T-helper 17 cell (primary cell): ENCODE measurements at regions not wholly inside any gene's neighbourhood (a gene's known extent, or its start where the extent isn't known, plus 50 kb on each side); places are given as distances from the start of the nearest gene placed in this dataset.

ENCODE experiments used
- ATAC-seq: fragments of 150-1000 bp; cut with Tn5 transposase; 2 replicates; pipeline ENCODE4 v1.10.0; 2021; ENCODE audit warnings: mild to moderate bottlenecking, moderate library complexity
- DNase-seq, 3 donors: peaks; one replicate each; pipeline versions ENCODE4 v3.0.0 to v3.0.0-alpha.2; 2020 to 2021
- H3K9me3 ChIP-seq: one replicate; pipeline ENCODE4 v1.7.0; 2013; ENCODE audit warnings: low read length, mild to moderate bottlenecking; ENCODE audit not compliant: control insufficient read depth, poor library complexity, severe bottlenecking
- H3K27ac Mint-ChIP-seq: one replicate; pipeline ENCODE4 v1.8.0; 2022; ENCODE audit warnings: mild to moderate bottlenecking, moderate library complexity, mixed read lengths
- H3K27me3 Mint-ChIP-seq: one replicate; pipeline ENCODE4 v1.8.0; 2022; ENCODE audit warnings: mixed read lengths
- H3K36me3 Mint-ChIP-seq: one replicate; pipeline ENCODE4 v1.8.0; 2022; ENCODE audit warnings: low read depth, mixed read lengths
- H3K4me1 Mint-ChIP-seq: one replicate; pipeline ENCODE4 v1.8.0; 2022; ENCODE audit warnings: mild to moderate bottlenecking, mixed read lengths
- H3K4me3 Mint-ChIP-seq: one replicate; pipeline ENCODE4 v1.8.0; 2022; ENCODE audit warnings: mild to moderate bottlenecking, moderate library complexity, mixed read lengths

DNA sequence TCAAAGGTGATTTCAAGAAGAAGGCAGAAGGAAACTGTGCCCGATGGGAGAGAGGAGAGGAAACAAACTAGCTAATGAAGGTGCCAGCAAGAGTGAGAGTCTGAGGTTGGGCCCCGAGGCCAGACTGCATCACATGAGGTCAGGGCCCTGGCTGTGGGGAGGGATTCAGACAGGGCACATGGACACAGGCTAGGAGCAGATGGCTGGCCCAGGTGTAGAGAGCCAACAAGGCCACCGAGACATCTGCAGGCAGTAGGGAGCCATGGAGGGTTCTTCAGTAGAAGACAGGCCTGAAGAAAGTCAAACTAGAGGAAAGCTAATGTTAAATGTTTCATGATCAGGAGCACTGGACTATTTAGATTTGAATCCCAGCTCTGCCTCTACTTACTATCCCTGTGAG, 755.0 kb upstream of the RAB6C start:
- peaks cover 2% of the 10 kb centered on the region for H3K9me3 ChIP-seq
- no peak for ATAC-seq
- H3K27ac Mint-ChIP-seq: no peak overlapping the region
- H3K4me3 Mint-ChIP-seq: no peak overlapping the region
- H3K36me3 Mint-ChIP-seq: no peaks in the 10 kb centered on the region
- H3K4me1 Mint-ChIP-seq: no peaks in the 10 kb centered on the region
- H3K27me3 Mint-ChIP-seq: no peaks in the 10 kb centered on the region
- DNase-seq: no peak

DNA sequence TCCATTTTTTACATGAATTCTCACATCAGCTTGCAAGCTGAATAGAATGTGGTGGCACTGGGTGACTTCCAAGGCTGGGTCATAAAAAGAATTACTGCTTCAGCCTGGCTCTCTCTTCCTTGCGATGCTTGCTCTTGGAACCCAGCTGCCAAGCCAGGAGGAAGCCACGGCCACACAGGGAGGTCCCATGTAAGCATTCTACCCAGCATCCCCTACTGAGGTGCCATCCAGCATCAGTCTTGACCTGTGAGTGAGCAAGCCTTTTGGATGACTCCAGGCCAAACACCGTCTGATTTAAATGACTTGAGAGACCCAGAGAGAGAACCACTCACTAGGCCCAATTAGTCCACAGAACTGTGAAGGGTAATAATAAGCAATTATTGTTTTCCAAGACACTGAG, 750.3 kb upstream of the RAB6C start:
- H3K27me3 Mint-ChIP-seq: no peaks in the 10 kb centered on the region
- H3K4me1 Mint-ChIP-seq: no peaks in the 10 kb centered on the region
- no peaks in the 10 kb centered on the region for H3K9me3 ChIP-seq
- no peak overlapping the region for H3K27ac Mint-ChIP-seq
- H3K36me3 Mint-ChIP-seq: no peaks in the 10 kb centered on the region
- DNase-seq (no peak), ATAC-seq (no peak)
- H3K4me3 Mint-ChIP-seq: no peak overlapping the region

DNA sequence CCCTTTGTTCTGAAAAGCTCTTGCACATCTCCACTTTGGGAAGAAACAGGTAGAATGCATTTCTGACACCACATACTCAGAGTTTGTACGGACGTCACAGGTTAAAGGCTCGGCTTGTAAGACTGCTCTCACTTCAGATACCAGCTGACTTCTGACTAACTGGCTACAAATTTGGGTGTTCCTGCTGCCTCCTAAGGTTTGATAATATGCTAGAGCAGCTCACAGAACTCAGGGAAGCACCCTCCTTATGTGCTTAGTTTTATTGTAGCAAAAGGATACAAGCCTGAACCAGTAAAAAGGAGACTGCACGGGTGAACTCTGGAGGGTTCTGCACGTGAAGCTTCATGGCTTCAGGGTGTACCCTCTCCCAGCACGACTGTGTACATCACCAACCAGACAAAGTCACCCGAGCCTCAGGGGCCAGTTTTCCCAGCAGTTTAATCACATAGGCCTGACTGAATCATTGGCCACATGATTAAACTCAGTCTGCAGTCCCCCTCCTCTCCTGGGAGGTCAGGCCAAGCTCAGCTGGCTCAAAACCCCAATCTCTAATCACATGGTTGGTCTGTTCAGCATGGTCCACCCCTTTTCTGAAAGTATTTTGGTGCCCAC, 749.5 kb upstream of the RAB6C start:
- no peak for ATAC-seq
- Mint-ChIP-seq H3K27ac (no peak overlapping the region), H3K4me1 (no peaks in the 10 kb centered on the region), H3K36me3 (no peaks in the 10 kb centered on the region), H3K27me3 (no peaks in the 10 kb centered on the region), H3K4me3 (no peak overlapping the region)
- no peak for DNase-seq
- no peaks in the 10 kb centered on the region for H3K9me3 ChIP-seq

DNA sequence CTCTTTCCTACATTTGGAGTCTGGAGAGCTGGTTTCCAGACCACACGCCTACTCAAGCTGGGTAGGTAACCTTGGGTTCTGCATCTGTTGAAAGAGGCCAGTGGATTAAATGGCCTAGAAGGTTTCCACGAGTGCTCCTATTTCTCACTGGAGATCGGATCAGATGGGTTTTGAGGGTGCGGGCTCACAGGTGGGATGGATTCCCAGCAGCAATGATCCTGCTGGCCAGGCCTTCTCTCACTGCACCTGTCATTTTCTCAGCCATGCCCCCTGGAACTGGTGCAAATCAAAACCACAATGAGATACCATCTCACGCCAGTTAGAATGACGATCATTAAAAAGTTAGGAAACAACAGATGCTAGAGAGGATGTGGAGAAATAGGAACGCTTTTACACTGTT, 747.5 kb upstream of the RAB6C start:
- ATAC-seq (no peak), DNase-seq (no peak)
- H3K27ac Mint-ChIP-seq: no peak overlapping the region
- H3K36me3 Mint-ChIP-seq: no peaks in the 10 kb centered on the region
- H3K9me3 ChIP-seq: no peaks in the 10 kb centered on the region
- H3K27me3 Mint-ChIP-seq: no peaks in the 10 kb centered on the region
- H3K4me3 Mint-ChIP-seq: no peak overlapping the region
- H3K4me1 Mint-ChIP-seq: no peaks in the 10 kb centered on the region

DNA sequence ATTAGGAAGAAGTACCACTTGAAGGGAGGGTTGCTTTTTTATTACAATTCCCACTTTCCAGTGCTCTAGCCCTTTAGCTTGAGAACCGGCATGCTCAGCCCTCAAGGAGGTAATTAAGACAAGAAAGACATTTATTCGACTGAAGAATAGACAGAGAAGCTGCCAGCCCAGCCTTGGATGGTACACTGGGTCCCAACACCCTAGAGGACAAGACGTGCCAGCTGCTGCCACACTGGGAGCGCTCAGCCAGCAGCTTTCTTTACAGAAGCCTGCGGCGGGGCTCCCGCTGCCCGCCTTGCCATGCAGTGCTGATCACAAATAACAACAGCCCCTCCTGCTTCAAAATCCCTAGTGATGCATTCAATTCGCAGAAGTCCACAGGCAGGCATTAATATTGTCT, 746.3 kb upstream of the RAB6C start:
- ATAC-seq (no peak), DNase-seq (no peak)
- no peaks in the 10 kb centered on the region for H3K9me3 ChIP-seq
- Mint-ChIP-seq H3K27me3 (no peaks in the 10 kb centered on the region), H3K27ac (no peak overlapping the region), H3K36me3 (no peaks in the 10 kb centered on the region), H3K4me3 (no peak overlapping the region), H3K4me1 (no peaks in the 10 kb centered on the region)

DNA sequence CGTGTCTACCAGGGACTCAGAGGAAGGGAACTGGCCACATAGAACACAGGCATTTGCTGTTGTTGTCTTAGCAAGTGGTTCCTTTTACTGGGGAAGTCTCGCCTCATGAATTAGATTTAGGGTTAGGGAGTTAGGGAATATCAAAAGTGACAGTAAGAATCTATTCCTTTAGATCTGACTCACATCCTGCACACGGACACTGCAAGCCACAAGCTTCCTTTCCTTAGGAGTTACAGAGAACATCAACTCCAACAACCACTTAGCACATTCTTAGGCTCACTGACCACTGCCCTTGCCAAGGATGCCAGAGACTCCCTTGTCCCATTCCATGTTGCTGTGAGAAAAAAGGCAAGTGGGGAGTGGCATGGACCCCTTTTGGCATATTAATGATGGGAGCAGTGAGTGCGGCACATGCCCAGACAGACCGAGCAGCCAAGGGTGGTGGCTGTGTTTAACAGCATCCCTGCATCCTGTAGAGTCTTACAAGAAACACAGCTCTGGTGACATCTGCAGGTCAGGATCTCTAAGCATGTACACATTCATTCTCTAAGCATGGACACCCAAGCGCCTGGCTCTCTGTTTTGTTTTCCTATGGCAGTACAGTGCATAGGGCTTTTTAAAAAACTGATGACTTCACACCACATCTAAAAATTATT, 745.6 kb upstream of the RAB6C start:
- H3K9me3 ChIP-seq: no peaks in the 10 kb centered on the region
- no peaks in the 10 kb centered on the region for H3K4me1 Mint-ChIP-seq
- H3K36me3 Mint-ChIP-seq: no peaks in the 10 kb centered on the region
- ATAC-seq (no peak), DNase-seq (no peak)
- H3K27ac Mint-ChIP-seq: no peak overlapping the region
- no peaks in the 10 kb centered on the region for H3K27me3 Mint-ChIP-seq
- H3K4me3 Mint-ChIP-seq: no peak overlapping the region

DNA sequence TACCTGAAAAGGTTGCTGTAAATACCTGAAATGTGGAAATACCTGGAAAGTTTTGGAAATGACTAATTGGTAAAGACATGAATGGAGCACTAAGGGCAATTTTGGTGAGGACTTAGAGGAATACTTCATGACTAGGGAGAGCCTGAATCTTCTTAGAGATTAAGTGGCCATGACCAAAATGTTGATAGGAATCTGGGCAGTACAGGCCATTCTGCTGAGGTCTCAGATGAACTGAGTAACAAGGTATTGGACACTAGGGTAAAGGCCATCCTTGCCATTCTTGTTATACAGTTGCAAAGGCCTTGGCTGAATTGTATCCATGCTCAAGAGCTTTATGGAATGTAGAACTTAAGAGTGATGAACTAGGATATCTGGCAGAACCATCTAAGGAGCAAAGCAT, 742.9 kb upstream of the RAB6C start:
- no peaks in the 10 kb centered on the region for H3K9me3 ChIP-seq
- H3K27ac Mint-ChIP-seq: no peak overlapping the region
- no peak overlapping the region for H3K4me3 Mint-ChIP-seq
- no peak for ATAC-seq
- DNase-seq: no peak
- no peaks in the 10 kb centered on the region for H3K4me1 Mint-ChIP-seq
- no peaks in the 10 kb centered on the region for H3K27me3 Mint-ChIP-seq
- no peaks in the 10 kb centered on the region for H3K36me3 Mint-ChIP-seq

DNA sequence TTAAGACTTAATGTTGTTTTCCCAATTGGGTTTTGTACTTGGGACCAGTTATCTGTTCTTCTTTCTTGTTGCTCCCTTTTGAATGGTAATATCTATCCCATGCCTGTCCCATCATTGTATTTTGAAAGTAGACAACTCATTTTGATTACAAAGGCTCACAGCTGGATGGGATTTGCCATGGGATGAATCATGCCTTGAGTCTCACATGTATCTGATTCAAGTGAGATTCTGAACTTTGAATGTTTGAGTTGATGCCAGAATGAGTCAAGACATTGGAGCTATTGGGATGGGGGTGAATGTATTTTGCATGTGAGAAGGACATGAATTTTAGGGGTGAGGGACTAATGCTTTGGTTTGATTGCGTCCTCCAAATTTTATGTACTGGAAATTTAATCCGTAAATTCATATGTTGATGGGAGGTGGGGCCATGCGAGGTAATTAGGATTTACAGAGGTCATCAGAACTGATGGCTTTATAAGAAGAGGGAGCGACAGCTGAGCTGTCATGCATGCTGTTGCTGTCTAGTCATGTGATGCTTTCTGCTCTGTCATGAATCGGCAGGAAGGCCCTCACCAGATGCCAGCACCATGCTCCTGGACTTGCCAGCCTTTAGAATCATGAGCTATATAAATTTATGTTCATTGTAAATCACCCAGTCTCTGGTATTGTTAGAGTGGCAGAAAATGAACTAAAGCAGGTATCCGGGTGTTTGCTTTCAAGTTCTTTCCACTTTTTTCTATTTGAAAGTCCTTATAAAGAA, 741.3 kb upstream of the RAB6C start:
- DNase-seq (no peak), ATAC-seq (no peak)
- H3K4me3 Mint-ChIP-seq: no peak overlapping the region
- no peaks in the 10 kb centered on the region for H3K4me1 Mint-ChIP-seq
- H3K9me3 ChIP-seq: no peaks in the 10 kb centered on the region
- no peaks in the 10 kb centered on the region for H3K27me3 Mint-ChIP-seq
- no peak overlapping the region for H3K27ac Mint-ChIP-seq
- H3K36me3 Mint-ChIP-seq: no peaks in the 10 kb centered on the region

DNA sequence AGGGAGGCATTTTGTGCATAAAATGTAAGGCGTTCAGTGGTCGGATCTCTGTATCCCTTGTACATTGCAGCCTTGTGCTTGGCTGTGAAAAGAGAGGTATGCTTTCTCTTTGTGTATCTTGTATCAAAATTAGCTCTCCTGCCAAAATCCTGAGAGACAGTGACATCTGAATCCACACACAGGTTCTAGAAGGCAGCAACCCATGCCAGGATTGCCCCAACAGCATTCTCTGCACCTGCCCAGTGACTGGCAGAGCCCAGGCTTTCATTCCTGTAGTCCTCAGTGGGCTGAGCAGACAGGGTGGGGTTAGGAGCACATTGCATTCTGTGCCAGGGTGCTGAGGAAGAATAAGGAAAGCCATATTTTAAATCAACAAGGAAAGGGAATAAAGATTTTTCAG, 740.3 kb upstream of the RAB6C start:
- Mint-ChIP-seq H3K27me3 (no peaks in the 10 kb centered on the region), H3K4me1 (no peaks in the 10 kb centered on the region), H3K27ac (no peak overlapping the region), H3K4me3 (no peak overlapping the region), H3K36me3 (no peaks in the 10 kb centered on the region)
- H3K9me3 ChIP-seq: no peaks in the 10 kb centered on the region
- no peak for ATAC-seq
- no peak for DNase-seq

DNA sequence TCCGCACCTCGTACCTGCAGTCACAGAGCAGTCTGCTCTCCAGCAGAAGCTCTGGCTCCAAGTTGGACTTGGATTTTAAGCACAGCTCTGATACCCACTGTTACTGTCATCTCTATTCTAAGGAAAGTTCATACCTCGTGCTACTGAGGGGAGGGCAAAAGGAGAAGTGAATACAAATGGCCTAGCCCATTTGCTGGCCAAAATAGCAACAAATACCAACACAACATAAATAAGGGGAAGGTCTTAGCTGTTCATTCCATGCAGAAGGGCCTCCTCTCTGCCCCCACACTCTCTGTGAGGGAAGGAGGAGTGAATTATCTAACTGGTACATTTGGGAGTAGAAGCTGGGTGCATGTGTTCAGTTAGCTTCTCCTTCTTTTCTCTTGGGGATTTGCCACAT, 739.4 kb upstream of the RAB6C start:
- Mint-ChIP-seq H3K27me3 (no peaks in the 10 kb centered on the region), H3K4me3 (no peak overlapping the region)

DNA sequence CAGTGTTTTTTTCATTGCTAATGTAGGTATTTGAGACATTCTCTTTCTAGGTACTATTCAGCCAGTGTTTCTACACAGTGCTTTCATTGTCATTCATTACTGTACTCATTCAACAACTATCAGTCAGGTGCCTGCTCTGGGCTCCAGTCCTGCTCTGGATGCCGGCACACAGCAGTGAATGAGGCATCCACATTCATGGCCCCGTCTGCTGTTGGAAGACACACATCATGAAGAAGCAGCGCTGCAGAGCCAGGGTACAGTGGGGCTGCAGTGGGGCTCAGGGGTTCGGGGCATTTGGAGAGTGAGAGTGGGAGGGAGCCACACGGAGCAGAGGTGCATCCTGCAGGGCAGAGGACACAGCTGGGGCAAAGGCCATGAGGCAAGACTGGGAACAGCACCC, 737.2 kb upstream of the RAB6C start:
- H3K27ac Mint-ChIP-seq: no peak overlapping the region
- no peak overlapping the region for H3K4me3 Mint-ChIP-seq
- no peaks in the 10 kb centered on the region for H3K27me3 Mint-ChIP-seq
- DNase-seq: no peak
- H3K36me3 Mint-ChIP-seq: no peaks in the 10 kb centered on the region
- H3K4me1 Mint-ChIP-seq: no peaks in the 10 kb centered on the region
- no peak for ATAC-seq
- H3K9me3 ChIP-seq: no peaks in the 10 kb centered on the region

More for the DNA sequence above, 739.4 kb upstream of the RAB6C start:
- ATAC-seq (no peak), DNase-seq (no peak)
- H3K36me3 Mint-ChIP-seq: no peaks in the 10 kb centered on the region
- no peaks in the 10 kb centered on the region for H3K4me1 Mint-ChIP-seq
- H3K27ac Mint-ChIP-seq: no peak overlapping the region
- no peaks in the 10 kb centered on the region for H3K9me3 ChIP-seq

DNA sequence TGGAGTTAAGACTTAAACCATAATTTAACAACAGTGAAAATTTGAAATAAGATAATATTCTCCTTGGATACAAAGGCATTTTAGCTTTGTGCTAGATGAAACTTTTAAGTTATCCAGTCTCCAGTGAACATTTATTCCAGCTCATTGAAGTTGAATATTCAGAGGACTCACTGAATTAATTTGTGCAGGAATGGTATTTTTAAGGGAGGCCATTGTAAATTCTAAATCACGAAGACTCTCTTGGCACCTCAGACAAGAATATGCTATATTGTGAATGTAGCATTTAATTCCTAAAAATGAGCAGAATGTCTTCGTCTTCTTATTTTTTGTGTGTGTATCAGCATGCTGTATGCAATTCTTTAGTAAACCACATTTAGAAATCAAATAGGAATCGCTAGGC, 731.7 kb upstream of the RAB6C start:
- Mint-ChIP-seq H3K4me1 (no peaks in the 10 kb centered on the region), H3K4me3 (no peak overlapping the region), H3K27ac (no peak overlapping the region), H3K36me3 (no peaks in the 10 kb centered on the region), H3K27me3 (no peaks in the 10 kb centered on the region)
- ATAC-seq (no peak), DNase-seq (no peak)
- no peaks in the 10 kb centered on the region for H3K9me3 ChIP-seq

DNA sequence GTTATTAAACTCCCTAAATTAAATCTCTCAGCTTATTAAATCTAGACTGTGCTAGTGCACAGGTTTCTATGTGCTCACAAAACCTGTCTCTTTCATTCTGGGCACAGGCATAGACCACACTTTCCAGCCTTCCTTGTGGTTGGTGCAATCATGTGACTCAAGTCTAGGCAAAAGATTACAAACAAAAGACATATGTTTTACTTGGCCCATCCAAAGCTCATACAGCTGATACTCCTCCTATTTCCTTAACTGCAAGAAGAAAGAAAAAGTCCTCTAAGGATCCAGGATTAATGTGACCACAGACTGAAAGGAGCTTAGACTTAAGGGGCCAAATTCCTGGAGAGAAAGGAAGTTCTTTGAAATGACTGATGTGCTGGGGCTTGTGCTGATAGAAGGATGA, 731.3 kb upstream of the RAB6C start:
- no peak overlapping the region for H3K27ac Mint-ChIP-seq
- DNase-seq: no peak
- H3K36me3 Mint-ChIP-seq: no peaks in the 10 kb centered on the region
- H3K4me3 Mint-ChIP-seq: no peak overlapping the region
- no peaks in the 10 kb centered on the region for H3K27me3 Mint-ChIP-seq
- H3K4me1 Mint-ChIP-seq: no peaks in the 10 kb centered on the region
- no peaks in the 10 kb centered on the region for H3K9me3 ChIP-seq
- no peak for ATAC-seq
